Hepatocyte (in vitro differentiated cells): ENCODE measurements at regions not wholly inside any gene's neighbourhood (a gene's known extent, or its start where the extent isn't known, plus 50 kb on each side); places are given as distances from the start of the nearest gene placed in this dataset.

Experiments
- DNase-seq: peaks from one replicate; pipeline ENCODE4 v3.0.0-alpha.2; 2016; ENCODE audit warnings: low spot score
- H2AFZ ChIP-seq: fragments of 200-600 bp; sonication (generic); 2 replicates; pipeline ENCODE4 v1.6.0; 2016; ENCODE audit warnings: antibody characterized with exemption, mild to moderate bottlenecking
- H3K27ac ChIP-seq: fragments of 200-600 bp; sonication (generic); 2 replicates; pipeline ENCODE4 v1.5.1; 2016; ENCODE audit warnings: mild to moderate bottlenecking
- H3K27me3 ChIP-seq: fragments of 200-600 bp; sonication (generic); 2 replicates; pipeline ENCODE4 v1.6.1; 2016
- H3K36me3 ChIP-seq: fragments of 200-600 bp; sonication (generic); replicated peaks from 2 replicates; pipeline ENCODE4 v1.5.1; 2016; ENCODE audit warnings: low read depth; ENCODE audit not compliant: insufficient read depth
- H3K4me1 ChIP-seq: fragments of 200-600 bp; sonication (generic); 2 replicates; pipeline ENCODE4 v1.5.1; 2016; ENCODE audit warnings: mild to moderate bottlenecking, moderate library complexity; ENCODE audit not compliant: insufficient read depth
- H3K4me2 ChIP-seq: fragments of 200-600 bp; sonication (generic); 2 replicates; pipeline ENCODE4 v1.6.0; 2016
- H3K4me3 ChIP-seq: fragments of 200-600 bp; sonication (generic); 2 replicates; pipeline ENCODE4 v1.5.1; 2016; ENCODE audit warnings: mild to moderate bottlenecking
- H3K79me2 ChIP-seq: fragments of 200-600 bp; sonication (generic); 2 replicates; pipeline ENCODE4 v1.6.0; 2017; ENCODE audit warnings: mild to moderate bottlenecking
- H3K9me2 ChIP-seq: fragments of 200-600 bp; sonication (generic); replicated peaks from 2 replicates; pipeline ENCODE4 v1.6.0; 2017; ENCODE audit warnings: mild to moderate bottlenecking; ENCODE audit not compliant: insufficient read depth
- H3K9me3 ChIP-seq: fragments of 200-600 bp; sonication (generic); 2 replicates; pipeline ENCODE4 v1.5.1; 2016; ENCODE audit warnings: low read depth, mild to moderate bottlenecking
- H4K20me1 ChIP-seq: fragments of 200-600 bp; sonication (generic); 2 replicates; pipeline ENCODE4 v1.6.0; 2016; ENCODE audit warnings: mild to moderate bottlenecking; ENCODE audit not compliant: insufficient read depth, poor library complexity, severe bottlenecking
- CTCF ChIP-seq: fragments of 200-600 bp; sonication (generic); IDR thresholded peaks from 2 replicates; pipeline ENCODE4 v1.5.1; 2016; ENCODE audit warnings: antibody characterized with exemption, mild to moderate bottlenecking; ENCODE audit not compliant: poor library complexity
- EZH2 ChIP-seq: fragments of 200-600 bp; sonication (generic); IDR thresholded peaks from 2 replicates; pipeline ENCODE4 v1.6.1; 2016; ENCODE audit warnings: antibody characterized with exemption, mild to moderate bottlenecking, borderline replicate concordance
- EZH2phosphoT487 ChIP-seq: fragments of 200-600 bp; sonication (generic); IDR thresholded peaks from one replicate; pipeline ENCODE4 v1.6.1; 2018; ENCODE audit warnings: antibody characterized with exemption, mild to moderate bottlenecking, low read depth, moderate library complexity; ENCODE audit not compliant: unreplicated experiment, severe bottlenecking
- WGBS: methylation state at CpG from one replicate; pipeline ENCODE4 v1.1.6; 2016; ENCODE audit warnings: low lambda C conversion rate; ENCODE audit errors: missing lambda C conversion rate; 5-methylcytosine and 5-hydroxymethylcytosine counted together

GRCh38 chr2:183455056-183455455 is 330.8 kb downstream of the NUP35 start:
- WGBS, result 73% methylated on average over 1 of the region's 1 CpG
- no peaks in the 10 kb centered on the region for H3K9me3 ChIP-seq
- no peak overlapping the region for H3K4me3 ChIP-seq
- H3K4me2 ChIP-seq, result no peak overlapping the region
- H2AFZ ChIP-seq, result no peak overlapping the region
- H4K20me1 ChIP-seq, result no peaks in the 10 kb centered on the region
- no peak overlapping the region for H3K27ac ChIP-seq
- DNase-seq, result no peak
- no peaks in the 10 kb centered on the region for H3K4me1 ChIP-seq
- no peaks in the 10 kb centered on the region for H3K36me3 ChIP-seq
- no peaks in the 10 kb centered on the region for H3K27me3 ChIP-seq
- H3K79me2 ChIP-seq, result no peaks in the 10 kb centered on the region
- no peak for TF ChIP-seq EZH2phosphoT487
- TF ChIP-seq CTCF, result no peak
- TF ChIP-seq EZH2, result no peak
- H3K9me2 ChIP-seq, result no peaks in the 10 kb centered on the region

GRCh38 chr2:183456177-183456576 is 331.9 kb downstream of the NUP35 start:
- no peaks in the 10 kb centered on the region for H3K9me3 ChIP-seq
- no peaks in the 10 kb centered on the region for H3K79me2 ChIP-seq
- no peaks in the 10 kb centered on the region for H3K4me1 ChIP-seq
- TF ChIP-seq EZH2phosphoT487 (no peak), EZH2 (no peak), CTCF (no peak)
- H3K27ac ChIP-seq, result no peak overlapping the region
- H3K36me3 ChIP-seq, result no peaks in the 10 kb centered on the region
- 86% methylated on average over 4 of the region's 4 CpGs for WGBS
- H3K27me3 ChIP-seq, result no peaks in the 10 kb centered on the region
- DNase-seq, result no peak
- H4K20me1 ChIP-seq, result no peaks in the 10 kb centered on the region
- no peak overlapping the region for H3K4me2 ChIP-seq
- H2AFZ ChIP-seq, result no peak overlapping the region
- no peak overlapping the region for H3K4me3 ChIP-seq
- H3K9me2 ChIP-seq, result no peaks in the 10 kb centered on the region

- WGBS, result 79% methylated on average over 3 of the region's 3 CpGs
- Histone ChIP-seq H2AFZ (no peak overlapping the region), H3K79me2 (no peaks in the 10 kb centered on the region), H3K9me2 (no peaks in the 10 kb centered on the region), H3K36me3 (no peaks in the 10 kb centered on the region), H3K4me2 (no peak overlapping the region), H3K27me3 (no peaks in the 10 kb centered on the region), H3K27ac (no peak overlapping the region), H3K4me3 (no peak overlapping the region), H4K20me1 (no peaks in the 10 kb centered on the region), H3K9me3 (no peaks in the 10 kb centered on the region), H3K4me1 (no peaks in the 10 kb centered on the region)
- TF ChIP-seq CTCF (no peak), EZH2phosphoT487 (no peak), EZH2 (no peak)
- no peak for DNase-seq
Measured at GRCh38 chr2:183458460-183458859, 334.2 kb downstream of the NUP35 start.

- 43% methylated on average over 4 of the region's 4 CpGs for WGBS
- no peak overlapping the region for H2AFZ ChIP-seq
- TF ChIP-seq EZH2phosphoT487, result no peak
- TF ChIP-seq CTCF, result no peak
- TF ChIP-seq EZH2, result no peak
- H4K20me1 ChIP-seq, result no peaks in the 10 kb centered on the region
- no peak overlapping the region for H3K27ac ChIP-seq
- no peaks in the 10 kb centered on the region for H3K4me1 ChIP-seq
- H3K4me2 ChIP-seq, result peak overlapping the region; percentile 17
- no peak overlapping the region for H3K4me3 ChIP-seq
- H3K9me2 ChIP-seq, result no peaks in the 10 kb centered on the region
- H3K36me3 ChIP-seq, result no peaks in the 10 kb centered on the region
- no peaks in the 10 kb centered on the region for H3K27me3 ChIP-seq
- H3K9me3 ChIP-seq, result no peaks in the 10 kb centered on the region
- DNase-seq, result no peak
- no peaks in the 10 kb centered on the region for H3K79me2 ChIP-seq
Measured at GRCh38 chr2:183459466-183459865, 335.2 kb downstream of the NUP35 start.
